HG02885 (cell line): ENCODE measurements at regions not wholly inside any gene's neighbourhood (a gene's known extent, or its start where the extent isn't known, plus 50 kb on each side); places are given as distances from the start of the nearest gene placed in this dataset.

Experiments used
- ATAC-seq: cut with Tn5 transposase; IDR thresholded peaks from one replicate; pipeline ENCODE4 v1.9.1; 2021; ENCODE audit warnings: mild to moderate bottlenecking; ENCODE audit not compliant: unreplicated experiment, poor library complexity

DNA sequence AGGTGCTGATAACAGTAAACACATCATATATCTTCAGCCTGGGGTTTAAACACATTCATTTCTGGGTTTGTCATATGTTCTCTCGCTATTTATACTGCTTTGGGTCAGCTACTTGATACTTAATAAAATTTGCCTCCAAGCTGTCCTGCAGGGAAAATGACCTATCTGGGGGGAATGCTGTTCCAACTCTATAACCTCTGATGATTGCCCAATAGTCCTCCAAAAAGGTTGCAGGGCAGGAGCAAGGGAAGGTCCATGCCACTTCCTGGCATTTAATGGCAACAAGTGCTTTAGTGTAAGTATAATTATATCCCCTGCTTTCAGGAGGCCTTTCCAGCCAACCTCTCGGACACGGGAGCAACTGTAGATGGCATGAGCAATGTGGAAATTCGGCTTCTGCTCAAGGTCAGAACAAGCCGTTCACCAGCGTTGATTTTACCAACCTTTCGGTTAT is 198.0 kb upstream of the EEA1 start:
- no peak for ATAC-seq

DNA sequence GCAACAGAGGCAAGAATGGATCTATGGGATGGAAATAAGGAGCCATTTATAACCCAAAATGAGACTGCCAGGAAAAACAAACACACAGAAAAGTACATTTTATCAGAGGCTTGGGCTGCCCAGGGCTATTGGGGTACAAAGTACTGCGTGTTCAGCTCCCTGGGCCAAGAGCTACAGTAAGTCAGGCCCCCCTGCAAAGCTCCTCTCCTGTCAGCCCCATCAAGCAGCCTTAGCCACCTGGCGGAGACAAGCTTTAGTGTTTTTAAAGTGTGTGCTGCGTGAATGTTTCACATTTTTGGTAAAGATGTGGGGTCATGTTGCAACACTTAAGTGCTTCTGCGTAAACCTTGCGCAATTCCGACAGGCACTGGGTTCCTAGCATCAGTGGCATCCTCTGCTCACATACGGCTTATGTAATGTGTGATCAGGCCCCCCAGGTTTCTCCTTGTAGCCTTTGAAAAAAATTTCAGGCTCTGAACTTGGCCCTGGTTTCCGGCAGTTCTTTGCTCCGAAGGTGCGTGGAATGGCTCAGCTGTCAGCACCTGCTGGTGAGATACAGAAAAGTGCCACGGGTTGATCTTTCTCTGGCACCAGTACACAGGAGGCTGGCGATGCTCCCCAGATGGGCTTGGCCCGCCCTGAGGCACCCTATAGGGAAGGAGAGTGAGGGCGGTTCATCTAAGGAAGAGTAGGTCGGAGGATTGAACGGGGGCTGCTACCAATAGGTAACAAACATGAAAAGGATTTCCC is 198.7 kb upstream of the EEA1 start:
- ATAC-seq, result no peak

DNA sequence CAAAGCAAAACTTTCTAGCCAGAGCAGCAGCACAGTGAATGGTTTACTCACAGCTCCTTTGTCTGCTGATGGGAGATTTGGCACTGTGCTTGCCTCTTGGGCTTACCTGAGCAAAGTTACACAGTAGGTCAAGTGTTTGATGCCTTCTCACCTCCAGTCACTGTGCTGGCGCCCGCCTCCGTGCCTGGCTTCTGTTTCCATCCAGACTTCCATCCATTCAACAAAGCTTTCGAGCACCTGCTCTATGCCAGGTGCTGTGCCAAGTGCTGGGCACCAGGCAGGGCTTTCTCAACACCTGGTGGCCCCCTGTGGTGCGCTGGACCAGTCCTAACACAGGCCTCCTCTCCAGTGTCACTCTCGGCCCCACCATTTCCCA is 199.2 kb upstream of the EEA1 start:
- ATAC-seq, result no peak

DNA sequence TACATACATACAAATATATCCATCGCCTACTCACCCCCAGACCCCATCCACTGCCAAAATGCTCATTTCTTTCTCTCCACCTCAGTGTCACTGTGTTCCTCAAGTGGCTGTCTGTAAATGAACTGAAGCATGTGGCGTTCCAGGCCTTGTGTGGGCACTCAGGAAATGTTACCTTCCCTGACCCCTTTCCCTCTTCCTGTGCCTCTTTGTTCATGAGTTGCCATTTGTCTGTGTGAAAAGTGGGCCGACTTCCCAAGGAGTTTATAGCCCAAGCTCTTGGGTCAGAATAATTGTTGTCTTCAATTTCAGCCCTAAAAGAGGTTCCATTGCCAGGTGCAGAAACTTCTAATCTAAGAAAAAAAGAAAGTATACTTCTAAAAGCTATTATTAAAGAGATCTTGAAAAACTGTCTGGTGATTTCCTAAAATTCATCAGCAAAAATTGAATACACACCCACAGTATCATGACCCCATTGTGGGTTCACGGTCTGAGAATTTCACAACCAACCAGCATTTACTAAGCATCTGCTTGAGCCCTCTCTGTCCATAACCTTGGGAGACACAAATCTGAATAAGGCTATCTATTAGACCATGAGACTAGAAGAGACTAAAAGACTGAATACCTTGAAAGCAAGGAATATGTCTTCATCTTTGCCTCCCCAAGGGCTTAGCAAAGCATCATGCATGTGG is 201.4 kb upstream of the EEA1 start:
- ATAC-seq, result no peak

DNA sequence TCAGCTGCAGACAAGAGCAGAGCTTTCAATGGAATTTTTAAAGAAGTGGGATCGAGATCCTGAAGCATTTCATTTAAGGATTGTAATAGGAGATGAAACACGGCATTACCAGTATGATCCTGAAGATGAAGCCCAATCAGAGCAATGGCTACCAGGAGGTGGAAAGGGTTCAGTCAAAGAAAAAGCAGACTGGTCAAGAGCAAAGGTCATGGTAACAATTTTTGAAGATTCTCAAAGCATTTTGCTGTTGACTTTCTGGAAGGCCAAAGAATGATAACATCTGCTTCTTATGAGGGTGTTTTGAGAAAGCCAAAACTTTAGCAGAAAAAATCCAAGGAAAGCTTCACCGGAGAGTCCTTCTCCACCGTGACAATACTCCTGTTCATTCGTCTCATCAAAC is 204.3 kb upstream of the EEA1 start:
- no peak for ATAC-seq

DNA sequence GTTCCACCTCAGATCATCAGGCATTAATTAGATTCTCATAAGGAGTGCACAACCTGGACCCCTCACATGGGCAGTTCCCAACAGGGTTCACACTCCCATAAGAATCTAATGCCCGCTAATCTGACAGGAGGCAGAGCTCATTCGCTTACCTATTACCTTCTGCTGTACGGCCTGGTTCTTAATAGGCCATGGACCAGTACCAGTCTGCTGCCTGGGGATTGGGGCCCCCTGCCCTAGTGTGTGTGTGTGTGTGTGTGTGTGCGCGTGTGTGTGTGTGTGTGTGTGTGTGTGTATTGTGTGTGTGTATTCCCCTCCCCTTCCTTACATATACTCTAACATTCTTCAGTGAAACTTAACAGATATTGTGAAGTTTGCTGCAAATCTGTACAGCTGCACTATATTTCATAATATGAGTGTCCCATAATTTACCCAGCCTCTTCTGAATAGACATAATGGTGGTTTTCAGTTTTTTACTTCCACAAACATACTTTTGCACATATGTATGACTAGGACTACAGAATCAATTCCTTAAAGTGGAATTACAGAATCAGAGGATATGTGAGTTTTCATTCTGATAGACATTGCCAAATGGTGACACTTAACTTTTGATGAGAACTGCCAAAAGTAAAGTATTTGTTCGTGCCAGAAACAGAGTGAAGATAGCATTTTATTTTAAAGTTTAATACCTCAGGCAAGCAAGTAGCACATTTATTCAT is 205.2 kb upstream of the EEA1 start:
- ATAC-seq, result no peak

DNA sequence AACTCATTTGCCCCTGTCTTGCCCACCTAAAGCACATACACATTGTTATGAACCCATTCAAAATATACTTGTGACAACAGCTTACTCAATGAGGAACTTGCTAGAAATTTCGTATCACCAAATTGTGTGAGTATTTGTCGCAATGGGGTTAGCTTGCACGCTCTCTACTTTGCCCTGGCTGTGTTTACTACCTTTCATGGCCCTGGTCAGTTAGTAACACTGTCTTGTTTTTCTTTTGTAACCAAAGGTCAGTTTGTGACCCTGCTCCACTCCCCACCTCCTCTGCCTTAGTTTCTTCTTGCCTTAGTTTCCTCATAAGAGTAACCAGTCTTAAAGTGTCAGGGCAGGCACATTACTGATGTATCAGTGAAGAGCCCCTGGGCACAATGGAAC is 205.8 kb upstream of the EEA1 start:
- no peak for ATAC-seq

DNA sequence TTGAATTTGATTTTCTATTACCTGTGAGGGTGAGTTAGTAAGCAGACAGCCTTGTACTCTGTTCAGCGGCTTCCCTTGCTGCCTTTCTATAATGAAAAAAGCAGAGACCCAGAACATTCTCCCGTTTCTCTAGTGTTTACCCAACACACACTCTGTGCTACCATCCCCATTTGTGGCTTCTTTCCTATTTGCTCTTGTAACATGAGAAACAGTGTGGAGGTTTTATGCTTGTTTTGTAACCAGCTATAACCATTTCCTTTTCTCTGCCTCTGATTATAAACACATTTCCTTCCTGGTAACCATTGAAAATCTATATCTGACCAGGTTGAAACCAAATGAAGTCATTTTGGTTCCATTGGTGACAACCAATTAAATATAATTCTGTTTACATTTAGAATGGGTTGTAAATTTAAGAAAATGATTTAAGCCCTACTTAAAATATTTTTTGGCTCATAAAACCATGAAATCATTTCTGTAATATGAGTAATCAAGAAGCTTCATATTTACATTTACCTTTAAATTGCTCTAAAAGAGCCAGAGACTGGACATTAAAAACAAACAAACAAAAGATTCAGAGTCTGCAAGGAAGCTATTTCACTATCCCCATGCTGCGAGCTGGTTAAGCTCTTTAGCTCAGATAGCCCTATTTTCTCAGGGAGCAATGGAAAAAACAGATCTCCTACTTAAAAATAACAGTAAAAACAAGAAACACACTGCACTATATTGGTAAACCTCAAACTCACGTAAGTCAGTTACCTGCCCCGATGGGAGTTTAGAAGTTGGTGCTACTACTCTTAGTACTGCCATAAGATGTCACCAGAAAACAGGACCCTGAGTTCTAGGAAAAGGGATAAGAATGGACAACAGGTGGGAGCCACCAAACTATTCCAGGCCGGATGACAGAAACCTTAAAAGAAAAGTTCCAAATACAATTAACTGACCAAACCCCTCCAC is 206.5 kb upstream of the EEA1 start:
- peak; percentile 35 for ATAC-seq

DNA sequence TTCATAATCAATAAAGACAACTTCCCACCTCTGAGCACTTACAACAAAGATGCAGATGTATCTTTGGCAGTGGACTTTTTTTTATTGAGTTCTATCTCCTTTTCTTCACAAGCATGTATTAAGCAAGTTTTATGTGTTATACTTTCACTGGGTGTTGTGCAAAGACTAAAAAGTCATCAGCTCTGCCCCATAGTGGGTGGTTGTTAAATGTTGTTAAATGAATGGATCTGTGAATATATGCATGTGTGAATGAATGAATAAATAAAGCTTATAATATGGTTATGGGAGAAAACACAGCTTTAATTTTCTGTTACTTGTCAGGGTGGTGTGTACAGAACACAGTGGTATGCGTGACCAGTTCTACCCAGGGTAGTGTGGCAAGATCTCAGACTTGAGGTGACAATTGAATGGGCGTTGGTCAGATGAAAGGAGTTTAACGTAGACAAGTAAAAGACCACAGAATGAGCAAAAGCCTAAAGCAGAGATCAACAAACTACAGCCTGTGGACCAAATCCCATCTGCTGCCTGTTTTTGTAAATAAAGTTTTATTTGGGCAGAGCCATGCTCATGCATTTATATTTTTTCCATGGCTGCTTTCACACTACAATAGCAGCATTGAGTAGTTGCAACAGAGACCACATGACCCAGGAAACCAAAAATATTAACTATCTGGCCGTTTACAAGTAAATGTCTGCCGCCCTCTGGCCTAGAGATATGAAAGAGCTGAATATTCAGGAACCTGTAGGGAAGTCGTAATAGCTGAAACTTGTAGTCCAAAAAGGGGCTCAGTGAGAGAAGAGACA is 207.4 kb upstream of the EEA1 start:
- no peak for ATAC-seq

DNA sequence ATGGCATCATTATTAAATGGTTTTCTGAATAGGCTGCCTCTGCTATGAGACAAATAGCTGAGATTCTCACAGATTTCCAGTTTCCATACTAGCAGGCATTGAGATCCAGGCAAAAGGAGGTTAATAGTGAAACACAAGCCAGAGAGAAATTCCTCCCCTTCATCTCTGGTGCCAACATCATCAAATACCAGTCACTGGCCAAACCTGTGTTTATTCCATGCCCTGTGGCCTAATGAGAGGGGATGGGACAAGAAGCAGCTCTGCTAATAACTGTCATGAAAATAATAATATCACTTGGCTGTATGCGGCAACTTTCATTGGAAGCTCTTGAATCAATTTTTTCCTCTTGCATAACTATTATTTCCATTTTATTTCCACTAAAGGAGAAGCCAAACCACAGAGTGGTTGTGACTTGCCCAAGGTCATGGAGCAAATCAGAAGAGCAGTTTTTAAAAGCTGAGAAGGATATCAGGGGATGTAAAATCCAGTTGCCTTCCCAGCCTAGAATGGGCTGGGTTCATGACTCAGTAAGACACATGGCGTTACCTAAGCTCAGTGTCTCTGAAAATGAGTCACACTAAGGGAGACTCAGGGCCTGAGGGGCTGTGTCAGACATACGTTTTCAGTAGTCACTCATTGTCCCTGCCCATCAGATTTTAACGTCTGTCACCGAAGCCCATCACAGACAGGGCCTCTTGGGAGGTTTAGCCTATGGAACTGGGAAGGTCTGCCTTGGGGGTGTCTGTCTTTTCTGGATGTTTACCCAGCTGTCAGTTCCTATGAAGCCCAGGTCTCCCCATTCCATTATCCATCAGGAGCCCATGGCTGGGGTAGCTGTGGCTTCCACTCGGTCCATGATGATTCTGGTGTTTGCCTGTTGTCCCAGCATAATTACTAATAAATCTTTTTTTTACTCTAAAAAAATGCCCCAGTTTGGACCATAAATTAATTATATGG is 208.8 kb upstream of the EEA1 start:
- ATAC-seq, result peak; percentile 49

DNA sequence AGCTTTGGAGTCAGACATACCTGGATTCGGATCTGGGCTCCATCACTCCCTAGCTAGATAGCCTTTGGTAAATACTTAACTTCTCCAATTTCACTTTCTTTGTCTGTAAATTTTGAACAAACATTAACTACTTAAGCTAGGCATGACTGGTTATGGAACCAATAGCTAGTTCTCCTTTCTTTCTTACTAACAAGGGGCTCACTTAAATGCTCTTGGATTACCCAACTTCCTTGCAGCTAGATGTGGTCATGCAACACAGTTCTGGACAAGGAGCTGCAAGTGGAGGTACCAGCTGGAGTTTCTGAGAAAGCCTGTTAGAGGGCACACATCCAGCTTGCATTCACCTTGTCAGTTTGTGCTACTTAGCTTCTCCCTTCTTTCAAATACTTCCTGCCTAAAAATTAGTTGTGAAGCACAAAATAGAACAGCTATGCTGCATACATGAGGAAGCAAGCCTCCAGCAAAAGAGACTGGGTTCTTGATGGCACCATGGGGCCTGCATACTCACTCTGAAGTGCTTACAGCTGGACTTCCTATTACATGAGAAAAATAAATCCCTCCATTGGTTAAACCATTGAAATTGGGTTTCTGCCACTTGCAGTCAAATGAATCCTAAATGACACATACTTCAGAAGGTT is 210.1 kb upstream of the EEA1 start:
- peak; percentile 58 for ATAC-seq

DNA sequence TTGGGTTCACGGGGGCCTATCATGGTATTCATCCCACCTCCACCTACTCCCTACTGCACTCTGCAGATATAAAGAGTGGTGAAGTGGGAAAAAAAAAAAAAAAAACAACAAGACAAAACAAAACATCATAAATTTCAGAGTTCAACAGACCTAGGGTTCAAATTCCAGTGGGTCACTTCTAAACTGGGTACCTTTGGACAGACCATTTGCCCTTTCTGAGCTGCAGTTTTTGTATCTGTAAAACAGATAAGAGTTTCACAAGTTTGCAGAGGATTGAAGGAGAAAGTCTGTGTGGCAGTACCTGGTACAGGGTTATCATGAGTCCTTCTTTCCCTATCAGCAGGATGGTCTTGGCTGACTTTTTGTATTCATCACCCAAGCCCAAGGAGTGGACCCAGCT is 211.2 kb upstream of the EEA1 start:
- ATAC-seq, result no peak

DNA sequence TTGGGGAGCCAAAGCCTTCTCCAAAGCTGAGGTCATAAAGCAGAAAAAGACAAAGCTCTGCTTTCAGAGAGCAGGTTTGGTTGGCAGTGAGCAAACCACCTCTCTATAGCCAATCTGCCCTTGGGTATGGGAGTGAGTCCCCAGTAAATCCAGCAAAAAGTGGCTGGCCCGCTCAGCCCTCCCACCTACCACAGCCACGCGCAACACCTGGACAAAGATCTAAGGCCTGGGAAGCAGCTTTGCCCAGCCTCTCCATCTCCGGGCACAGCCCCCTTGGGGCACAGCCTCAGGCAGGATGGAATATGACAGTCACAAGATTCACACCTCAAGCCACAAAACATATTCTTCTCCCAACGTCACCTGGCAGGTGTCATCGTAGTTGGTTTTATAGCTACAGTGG is 211.7 kb upstream of the EEA1 start:
- ATAC-seq, result no peak

DNA sequence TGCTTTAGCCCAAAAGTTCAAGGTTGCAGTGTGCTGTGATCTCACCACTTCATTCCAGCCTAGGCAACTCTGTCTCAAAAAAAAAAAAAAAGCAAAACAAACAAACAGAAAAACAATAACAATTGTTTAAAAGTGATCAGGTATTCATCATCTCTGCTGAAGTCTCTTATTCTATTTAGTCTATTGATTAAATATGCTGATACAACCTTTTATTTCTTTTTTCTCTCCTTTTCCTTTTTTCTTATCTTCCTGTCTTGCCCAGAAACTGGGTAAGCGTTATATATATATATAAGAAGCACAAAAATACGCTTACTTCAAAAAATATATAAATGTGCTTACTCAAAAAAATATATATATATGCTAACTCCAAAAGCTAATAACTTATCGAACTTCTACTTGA is 213.8 kb upstream of the EEA1 start:
- ATAC-seq, result no peak

DNA sequence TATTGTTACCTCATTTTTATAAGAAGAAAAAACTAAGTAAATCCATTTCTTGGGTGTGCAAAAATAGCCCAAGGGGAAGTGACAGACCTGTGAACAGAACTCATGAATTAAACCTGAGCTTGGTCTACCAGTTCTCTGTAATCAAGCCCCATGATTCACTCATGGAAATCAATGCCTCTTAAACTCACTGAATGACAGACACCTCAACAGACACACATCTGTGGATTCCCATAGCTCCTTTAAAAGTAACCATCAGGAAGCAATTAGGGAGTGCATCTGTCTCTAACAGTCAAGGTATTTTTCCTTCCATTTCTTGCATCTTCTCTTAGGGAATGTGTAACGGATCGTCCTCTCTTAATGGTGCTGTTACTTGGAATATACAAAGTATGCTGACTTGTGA is 215.0 kb upstream of the EEA1 start:
- ATAC-seq, result no peak

DNA sequence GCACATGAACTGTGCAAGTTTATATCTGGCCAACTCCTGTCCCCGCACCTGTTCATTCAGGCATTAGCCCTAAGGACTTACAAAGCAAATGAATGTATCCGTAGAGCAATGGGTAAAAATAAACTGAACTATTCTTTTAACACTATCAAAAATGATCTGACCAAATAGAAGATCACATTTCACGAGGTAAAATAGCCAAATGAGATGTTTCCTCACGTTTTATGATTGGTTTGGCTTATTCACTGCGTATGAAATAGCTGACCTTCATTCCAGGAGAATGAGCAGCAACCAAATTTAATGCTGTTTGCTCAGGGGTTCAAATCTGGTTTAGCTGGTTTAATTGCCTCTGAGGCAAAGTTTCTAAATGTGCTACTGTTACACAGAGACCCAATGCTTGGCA is 216.0 kb upstream of the EEA1 start:
- ATAC-seq, result no peak

DNA sequence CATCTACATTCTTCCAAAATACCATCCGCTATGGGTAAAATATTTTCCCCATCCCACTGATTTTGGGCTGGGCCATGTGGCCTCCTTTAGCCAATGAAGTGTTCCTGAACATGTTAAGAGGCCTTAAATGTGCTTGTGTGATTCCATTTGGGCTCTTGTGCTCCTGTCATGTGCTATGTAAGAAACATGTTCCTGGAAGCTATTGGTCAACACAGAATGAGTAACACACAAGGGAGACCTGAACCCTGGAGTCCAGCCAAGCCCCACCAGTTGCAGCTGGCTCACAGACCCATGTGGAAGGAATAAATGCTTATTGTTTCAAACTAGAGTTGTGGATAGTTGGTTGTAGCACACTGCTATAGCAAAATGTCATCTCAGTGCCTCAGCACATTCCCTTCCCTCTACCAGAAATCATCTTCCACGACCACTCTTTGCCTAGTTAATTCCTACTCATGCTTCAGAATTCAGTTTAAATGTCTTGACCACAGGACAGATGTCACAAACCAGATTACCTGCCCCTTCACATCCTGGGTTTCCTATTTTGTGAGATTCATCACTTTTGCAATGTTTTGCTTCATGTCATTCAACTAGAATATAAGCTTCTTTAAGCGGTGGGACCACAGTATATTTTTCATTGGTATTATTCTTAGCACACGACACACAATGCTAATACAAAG is 217.3 kb upstream of the EEA1 start:
- no peak for ATAC-seq
